ENCODE measurements at regions not wholly inside any gene's neighbourhood (a gene's known extent, or its start where the extent isn't known, plus 50 kb on each side); places are given as distances from the start of the nearest gene placed in this dataset.

GRCh38 chr9:61665330-61665751, 475.5 kb downstream of the SPATA31A7 start:
- TF ChIP-seq CTCF (IDR thresholded peaks at IDR 0.05; ENCODE audit: control extremely low read depth in 1 of 3, insufficient read depth in 1 of 3, low read depth in 1 of 3, low read length in 3 of 3) (no peak), POLR2A (IDR thresholded peaks at IDR 0.05; ENCODE audit: control extremely low read depth in 1 of 2, low read depth in 2 of 2, low read length in 2 of 2) (no peak), JUND (IDR thresholded peaks at IDR 0.05; ENCODE audit: low read length) (no peak), POLR2AphosphoS5 (IDR thresholded peaks at IDR 0.05; ENCODE audit: low read depth, low read length) (no peak), EP300 (IDR thresholded peaks at IDR 0.05; ENCODE audit: borderline replicate concordance in 1 of 2, low read depth in 2 of 2, low read length in 2 of 2) (no peak), ATF3 (IDR thresholded peaks at IDR 0.05; ENCODE audit: insufficient read depth, low read depth, low read length) (no peak), KDM4A (IDR thresholded peaks at IDR 0.05; ENCODE audit: low read depth, low read length, severe bottlenecking) (no peak)

All from H1 (cell line).